GM23338 (cell line): ENCODE measurements at regions not wholly inside any gene's neighbourhood (a gene's known extent, or its start where the extent isn't known, plus 50 kb on each side); places are given as distances from the start of the nearest gene placed in this dataset.

Experiments
- ATAC-seq: fragments of 200-7000 bp; cut with Tn5 transposase; 3 replicates; pipeline ENCODE4 v1.9.1; 2020
- DNase-seq: peaks from one replicate; pipeline ENCODE4 v3.0.0-alpha.2; 2015; ENCODE audit warnings: low spot score
- H2AFZ ChIP-seq: fragments of 200-600 bp; sonication (generic); 2 replicates; pipeline ENCODE4 v1.8.0; 2016; ENCODE audit warnings: antibody characterized with exemption, mild to moderate bottlenecking, moderate library complexity
- H3F3A ChIP-seq: fragments of 200-600 bp; sonication (generic); replicated peaks from 2 replicates; pipeline ENCODE4 v1.8.0; 2017; ENCODE audit warnings: antibody characterized with exemption, mixed run types, low read depth
- H3K27ac ChIP-seq: fragments of 200-600 bp; sonication (generic); 2 replicates; pipeline ENCODE4 v1.6.1; 2016; ENCODE audit warnings: low read depth
- H3K27me3 ChIP-seq: fragments of 200-600 bp; sonication (generic); 2 replicates; pipeline ENCODE4 v1.8.0; 2016; ENCODE audit warnings: mild to moderate bottlenecking, mixed run types, moderate library complexity; ENCODE audit not compliant: insufficient read depth
- H3K36me3 ChIP-seq: fragments of 200-600 bp; sonication (generic); 2 replicates; pipeline ENCODE4 v1.8.0; 2016; ENCODE audit warnings: mild to moderate bottlenecking; ENCODE audit not compliant: insufficient read depth
- H3K4me1 ChIP-seq: fragments of 200-600 bp; sonication (generic); 2 replicates; pipeline ENCODE4 v1.8.0; 2016; ENCODE audit warnings: mild to moderate bottlenecking, moderate library complexity; ENCODE audit not compliant: insufficient read depth
- H3K4me2 ChIP-seq: fragments of 200-600 bp; sonication (generic); 2 replicates; pipeline ENCODE4 v1.7.1; 2017; ENCODE audit warnings: mixed run types
- H3K4me3 ChIP-seq: fragments of 200-600 bp; sonication (generic); 2 replicates; pipeline ENCODE4 v1.6.1; 2016; ENCODE audit warnings: mixed run types
- H3K79me2 ChIP-seq: fragments of 200-600 bp; sonication (generic); replicated peaks from 2 replicates; pipeline ENCODE4 v1.8.0; 2017; ENCODE audit warnings: mild to moderate bottlenecking; ENCODE audit not compliant: insufficient read depth
- H3K9me2 ChIP-seq: fragments of 200-600 bp; sonication (generic); 2 replicates; pipeline ENCODE4 v1.8.0; 2017; ENCODE audit not compliant: insufficient read depth
- H4K20me1 ChIP-seq: fragments of 200-600 bp; sonication (generic); replicated peaks from 2 replicates; pipeline ENCODE4 v1.8.0; 2017; ENCODE audit warnings: mild to moderate bottlenecking; ENCODE audit not compliant: insufficient read depth
- H3K27ac Mint-ChIP-seq: 2 replicates; pipeline ENCODE4 v1.8.0; 2020; ENCODE audit warnings: inconsistent platforms, mild to moderate bottlenecking, moderate library complexity, mixed read lengths
- H3K27me3 Mint-ChIP-seq: 3 replicates; pipeline ENCODE4 v1.8.0; 2022; ENCODE audit warnings: low read depth, mild to moderate bottlenecking, moderate library complexity, mixed read lengths, inconsistent platforms; ENCODE audit not compliant: insufficient read depth, poor library complexity
- H3K36me3 Mint-ChIP-seq: 3 replicates; pipeline ENCODE4 v1.8.0; 2021; ENCODE audit warnings: low read depth, mild to moderate bottlenecking, inconsistent platforms, moderate library complexity, mixed read lengths
- H3K4me1 Mint-ChIP-seq: 3 replicates; pipeline ENCODE4 v1.8.0; 2020; ENCODE audit warnings: mild to moderate bottlenecking, inconsistent platforms, mixed read lengths
- H3K4me3 Mint-ChIP-seq: 3 replicates; pipeline ENCODE4 v1.8.0; 2021; ENCODE audit warnings: moderate library complexity, mild to moderate bottlenecking, inconsistent platforms, mixed read lengths
- H3K9me3 Mint-ChIP-seq: 3 replicates; pipeline ENCODE4 v1.8.0; 2020; ENCODE audit warnings: moderate library complexity, mild to moderate bottlenecking, inconsistent platforms, mixed read lengths
- EZH2 ChIP-seq: fragments of 200-600 bp; sonication (generic); IDR thresholded peaks from one replicate; pipeline ENCODE4 v1.8.0; 2017; ENCODE audit warnings: antibody characterized with exemption, mild to moderate bottlenecking, low read depth; ENCODE audit not compliant: unreplicated experiment
- EZH2phosphoT487 ChIP-seq: fragments of 200-600 bp; sonication (generic); IDR thresholded peaks from one replicate; pipeline ENCODE4 v1.8.1; 2018; ENCODE audit warnings: antibody characterized with exemption; ENCODE audit not compliant: unreplicated experiment
- POLR2AphosphoS5 ChIP-seq: IDR thresholded peaks from 2 replicates; pipeline ENCODE4 v1.6.1; 2016; ENCODE audit warnings: antibody characterized with exemption, low read depth
- STAT1 ChIP-seq: IDR thresholded peaks from one replicate; pipeline ENCODE4 v1.6.1; 2016; ENCODE audit warnings: antibody characterized with exemption; ENCODE audit not compliant: unreplicated experiment
- ZNF114 ChIP-seq: fragments of 250-450 bp; sonication (Bioruptor Pico); IDR thresholded peaks from 2 replicates; pipeline ENCODE4 v1.5.0; 2020; ENCODE audit warnings: mild to moderate bottlenecking, moderate library complexity
- TF ChIP-seq, protein P1 (sequence below): IDR thresholded peaks from 2 replicates; pipeline ENCODE4 v1.6.1; 2016; ENCODE audit warnings: antibody characterized with exemption
- TF ChIP-seq, protein P2 (sequence below): IDR thresholded peaks from one replicate; pipeline ENCODE4 v1.6.1; 2018; ENCODE audit warnings: antibody characterized with exemption; ENCODE audit not compliant: unreplicated experiment

- Histone ChIP-seq H3K36me3 (no peaks in the 10 kb centered on the region), H4K20me1 (no peaks in the 10 kb centered on the region), H3K4me2 (no peak overlapping the region), H3K79me2 (no peaks in the 10 kb centered on the region), H3K4me1 (no peaks in the 10 kb centered on the region), H3K4me3 (no peak overlapping the region), H2AFZ (no peak overlapping the region), H3K9me2 (no peaks in the 10 kb centered on the region), H3F3A (no peaks in the 10 kb centered on the region), H3K27ac (no peak overlapping the region), H3K27me3 (no peaks in the 10 kb centered on the region)
- no peak overlapping the region for H3K4me3 Mint-ChIP-seq
- H3K27ac Mint-ChIP-seq = no peak overlapping the region
- peaks cover 2% of the 10 kb centered on the region for H3K27me3 Mint-ChIP-seq
- TF ChIP-seq EZH2 (no peak), ZNF114 (CRISPR knock-in tag) (no peak), STAT1 (no peak)
- no peaks in the 10 kb centered on the region for H3K4me1 Mint-ChIP-seq
- DNase-seq (no peak), ATAC-seq (no peak)
- H3K9me3 Mint-ChIP-seq = peaks cover 3% of the 10 kb centered on the region; the same call in 2 of the 3 replicates
- H3K36me3 Mint-ChIP-seq = no peaks in the 10 kb centered on the region
Measured at GRCh38 chr2:139403948-139404347, 623.8 kb upstream of the NXPH2 start.

DNA sequence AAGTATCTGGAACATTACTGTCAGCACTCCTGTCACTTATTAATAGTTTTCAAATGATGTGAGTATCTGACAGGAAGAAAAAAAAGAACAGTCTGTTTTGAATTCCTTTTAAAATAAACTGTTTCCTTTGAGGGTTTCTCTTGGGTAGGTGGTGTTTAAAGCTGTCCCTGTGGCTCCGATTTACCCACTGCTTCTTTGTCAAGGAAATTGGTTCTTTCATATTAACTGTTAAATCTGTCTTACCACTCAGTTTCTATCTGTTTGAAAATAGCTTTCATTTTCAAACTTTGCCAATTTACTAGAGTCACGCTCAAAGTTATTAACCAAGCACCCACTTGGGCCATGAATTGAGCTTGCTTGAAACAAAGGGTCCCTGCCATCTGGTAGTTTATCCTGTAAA lies 614.6 kb upstream of the NXPH2 start:
- no peak overlapping the region for H3K27ac Mint-ChIP-seq
- no peaks in the 10 kb centered on the region for H3K27me3 Mint-ChIP-seq
- Histone ChIP-seq H3F3A (no peaks in the 10 kb centered on the region), H3K9me2 (no peaks in the 10 kb centered on the region), H3K4me1 (no peaks in the 10 kb centered on the region), H3K4me2 (no peak overlapping the region), H2AFZ (no peak overlapping the region), H3K36me3 (no peaks in the 10 kb centered on the region), H3K27me3 (no peaks in the 10 kb centered on the region), H3K27ac (no peak overlapping the region), H3K79me2 (no peaks in the 10 kb centered on the region), H3K4me3 (no peak overlapping the region), H4K20me1 (no peaks in the 10 kb centered on the region)
- ATAC-seq (no peak), DNase-seq (no peak)
- no peak for TF ChIP-seq POLR2AphosphoS5
- no peak for TF ChIP-seq EZH2phosphoT487
- TF ChIP-seq, protein P1, sequence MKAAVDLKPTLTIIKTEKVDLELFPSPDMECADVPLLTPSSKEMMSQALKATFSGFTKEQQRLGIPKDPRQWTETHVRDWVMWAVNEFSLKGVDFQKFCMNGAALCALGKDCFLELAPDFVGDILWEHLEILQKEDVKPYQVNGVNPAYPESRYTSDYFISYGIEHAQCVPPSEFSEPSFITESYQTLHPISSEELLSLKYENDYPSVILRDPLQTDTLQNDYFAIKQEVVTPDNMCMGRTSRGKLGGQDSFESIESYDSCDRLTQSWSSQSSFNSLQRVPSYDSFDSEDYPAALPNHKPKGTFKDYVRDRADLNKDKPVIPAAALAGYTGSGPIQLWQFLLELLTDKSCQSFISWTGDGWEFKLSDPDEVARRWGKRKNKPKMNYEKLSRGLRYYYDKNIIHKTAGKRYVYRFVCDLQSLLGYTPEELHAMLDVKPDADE = no peak
- no peak for TF ChIP-seq ZNF114 (CRISPR knock-in tag)
- no peak for TF ChIP-seq EZH2
- H3K9me3 Mint-ChIP-seq = peaks cover under 1% of the 10 kb centered on the region; the same call in 1 of the 3 replicates
- H3K4me1 Mint-ChIP-seq = no peaks in the 10 kb centered on the region
- H3K36me3 Mint-ChIP-seq = no peaks in the 10 kb centered on the region
- no peak overlapping the region for H3K4me3 Mint-ChIP-seq

DNA sequence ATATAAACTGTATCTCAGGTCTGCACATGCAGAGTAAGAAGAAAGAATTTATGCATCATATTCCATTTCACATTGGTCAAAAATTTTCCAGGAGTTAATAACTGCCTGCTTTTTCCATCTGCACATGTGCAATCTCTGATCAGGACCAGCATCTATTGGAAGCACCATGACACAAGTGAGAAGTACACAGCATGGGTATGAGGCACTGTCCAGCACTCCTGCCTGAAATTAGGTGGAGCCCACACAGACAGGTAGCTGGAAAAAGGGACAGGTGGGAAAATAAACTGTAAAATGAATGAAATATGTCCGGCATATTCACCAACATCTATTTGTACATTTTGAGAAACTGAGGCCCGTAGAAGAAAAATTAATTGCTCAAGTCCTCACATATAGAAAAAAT lies 609.2 kb upstream of the NXPH2 start:
- Histone ChIP-seq H3K27me3 (no peaks in the 10 kb centered on the region), H3K4me1 (no peaks in the 10 kb centered on the region), H3K36me3 (no peaks in the 10 kb centered on the region), H3F3A (no peaks in the 10 kb centered on the region), H3K9me2 (peaks cover 8% of the 10 kb centered on the region; the same call in 1 of the 2 replicates), H3K4me2 (no peak overlapping the region), H3K4me3 (no peak overlapping the region), H3K27ac (no peak overlapping the region), H3K79me2 (no peaks in the 10 kb centered on the region), H4K20me1 (no peaks in the 10 kb centered on the region), H2AFZ (no peak overlapping the region)
- ATAC-seq (no peak), DNase-seq (no peak)
- Mint-ChIP-seq H3K4me3 (no peak overlapping the region), H3K27ac (no peak overlapping the region), H3K4me1 (no peaks in the 10 kb centered on the region), H3K9me3 (no peaks in the 10 kb centered on the region), H3K36me3 (no peaks in the 10 kb centered on the region), H3K27me3 (no peaks in the 10 kb centered on the region)
- TF ChIP-seq, protein P2, sequence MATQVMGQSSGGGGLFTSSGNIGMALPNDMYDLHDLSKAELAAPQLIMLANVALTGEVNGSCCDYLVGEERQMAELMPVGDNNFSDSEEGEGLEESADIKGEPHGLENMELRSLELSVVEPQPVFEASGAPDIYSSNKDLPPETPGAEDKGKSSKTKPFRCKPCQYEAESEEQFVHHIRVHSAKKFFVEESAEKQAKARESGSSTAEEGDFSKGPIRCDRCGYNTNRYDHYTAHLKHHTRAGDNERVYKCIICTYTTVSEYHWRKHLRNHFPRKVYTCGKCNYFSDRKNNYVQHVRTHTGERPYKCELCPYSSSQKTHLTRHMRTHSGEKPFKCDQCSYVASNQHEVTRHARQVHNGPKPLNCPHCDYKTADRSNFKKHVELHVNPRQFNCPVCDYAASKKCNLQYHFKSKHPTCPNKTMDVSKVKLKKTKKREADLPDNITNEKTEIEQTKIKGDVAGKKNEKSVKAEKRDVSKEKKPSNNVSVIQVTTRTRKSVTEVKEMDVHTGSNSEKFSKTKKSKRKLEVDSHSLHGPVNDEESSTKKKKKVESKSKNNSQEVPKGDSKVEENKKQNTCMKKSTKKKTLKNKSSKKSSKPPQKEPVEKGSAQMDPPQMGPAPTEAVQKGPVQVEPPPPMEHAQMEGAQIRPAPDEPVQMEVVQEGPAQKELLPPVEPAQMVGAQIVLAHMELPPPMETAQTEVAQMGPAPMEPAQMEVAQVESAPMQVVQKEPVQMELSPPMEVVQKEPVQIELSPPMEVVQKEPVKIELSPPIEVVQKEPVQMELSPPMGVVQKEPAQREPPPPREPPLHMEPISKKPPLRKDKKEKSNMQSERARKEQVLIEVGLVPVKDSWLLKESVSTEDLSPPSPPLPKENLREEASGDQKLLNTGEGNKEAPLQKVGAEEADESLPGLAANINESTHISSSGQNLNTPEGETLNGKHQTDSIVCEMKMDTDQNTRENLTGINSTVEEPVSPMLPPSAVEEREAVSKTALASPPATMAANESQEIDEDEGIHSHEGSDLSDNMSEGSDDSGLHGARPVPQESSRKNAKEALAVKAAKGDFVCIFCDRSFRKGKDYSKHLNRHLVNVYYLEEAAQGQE = peak; percentile 24
- TF ChIP-seq, protein P1 = no peak
- TF ChIP-seq EZH2 (no peak), STAT1 (no peak)
